ENCODE measurements at regions not wholly inside any gene's neighbourhood (a gene's known extent, or its start where the extent isn't known, plus 50 kb on each side); places are given as distances from the start of the nearest gene placed in this dataset.

- no peak for DNase-seq (ENCODE audit: low read depth)
- TF ChIP-seq CTCF (IDR thresholded peaks at IDR 0.05; ENCODE audit: control insufficient read depth, insufficient read depth, low read depth, low read length, missing control alignments) = no peak
- H3K4me3 ChIP-seq (ENCODE audit: control insufficient read depth, low read depth, low read length) = no peak overlapping the region
Measured at GRCh38 chr6:154916857-154917256, 78.3 kb upstream of the TIAM2 start.

GRCh38 chr6:154917941-154918340 is 77.2 kb upstream of the TIAM2 start:
- H3K4me3 ChIP-seq (ENCODE audit: control insufficient read depth, low read depth, low read length) = no peak overlapping the region
- TF ChIP-seq CTCF (IDR thresholded peaks at IDR 0.05; ENCODE audit: control insufficient read depth, insufficient read depth, low read depth, low read length, missing control alignments) = no peak
- DNase-seq (ENCODE audit: low read depth) = no peak

DNA sequence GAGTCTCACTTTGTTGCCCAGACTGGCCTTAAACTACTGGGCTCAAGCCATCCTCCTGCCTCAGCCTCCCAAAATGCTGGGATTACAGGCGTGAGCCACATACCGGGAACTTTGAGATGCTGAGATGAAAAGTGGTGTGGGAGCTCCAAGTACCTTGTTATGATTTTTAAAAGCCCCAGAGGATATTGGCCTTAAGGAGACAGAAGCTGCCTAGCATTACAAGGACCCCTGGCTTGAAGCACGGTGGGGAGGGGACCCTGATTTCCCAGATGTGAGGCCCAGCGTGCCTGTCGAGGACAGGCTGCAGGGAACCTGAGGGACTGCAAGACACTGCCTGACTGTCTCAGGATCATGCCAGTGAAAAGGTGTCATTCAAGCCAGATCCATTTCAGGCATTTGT is 75.3 kb upstream of the TIAM2 start:
- TF ChIP-seq CTCF (IDR thresholded peaks at IDR 0.05; ENCODE audit: control insufficient read depth, insufficient read depth, low read depth, low read length, missing control alignments) = no peak
- H3K4me3 ChIP-seq (ENCODE audit: control insufficient read depth, low read depth, low read length) = no peak overlapping the region
- no peak for DNase-seq (ENCODE audit: low read depth)

DNA sequence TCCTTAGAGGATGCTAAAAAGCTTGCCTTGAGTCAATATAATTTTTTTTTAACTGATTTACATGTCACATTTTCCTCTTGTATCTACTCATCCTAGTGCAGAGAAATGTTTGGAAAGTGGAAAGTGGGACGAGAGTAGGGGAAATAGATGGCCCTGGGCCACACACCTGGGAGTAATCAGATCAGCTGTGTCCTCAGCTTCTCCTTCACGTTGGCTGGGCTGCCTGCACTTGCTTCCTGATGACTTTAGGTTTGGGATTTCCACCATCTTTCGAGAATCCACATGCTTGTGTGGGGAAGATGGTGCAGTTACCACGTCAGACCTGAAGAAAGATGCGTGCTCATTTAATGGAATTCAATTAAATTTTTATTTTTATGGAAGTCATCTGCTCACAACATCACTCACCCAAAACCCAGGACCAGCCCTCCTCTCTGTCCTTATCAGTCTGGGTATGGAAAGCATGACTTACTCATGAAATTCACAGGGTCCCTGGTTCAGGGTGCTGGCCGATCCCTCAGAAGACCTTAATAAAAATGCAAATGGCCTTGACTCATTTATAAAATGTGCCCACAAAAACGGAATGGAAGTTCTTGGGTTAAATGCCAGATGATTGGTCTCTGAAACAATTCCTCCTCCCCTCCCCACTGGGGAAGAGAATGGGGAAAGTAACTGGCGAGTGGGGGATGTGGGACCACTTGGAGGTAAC is 74.5 kb upstream of the TIAM2 start:
- TF ChIP-seq CTCF (IDR thresholded peaks at IDR 0.05; ENCODE audit: control insufficient read depth, insufficient read depth, low read depth, low read length, missing control alignments) = no peak
- H3K4me3 ChIP-seq (ENCODE audit: control insufficient read depth, low read depth, low read length) = no peak overlapping the region
- DNase-seq (ENCODE audit: low read depth) = peak; percentile 77

GRCh38 chr6:154921482-154921881 is 73.6 kb upstream of the TIAM2 start:
- no peak for DNase-seq (ENCODE audit: low read depth)
- H3K4me3 ChIP-seq (ENCODE audit: control insufficient read depth, low read depth, low read length) = no peak overlapping the region
- no peak for TF ChIP-seq CTCF (IDR thresholded peaks at IDR 0.05; ENCODE audit: control insufficient read depth, insufficient read depth, low read depth, low read length, missing control alignments)

DNA sequence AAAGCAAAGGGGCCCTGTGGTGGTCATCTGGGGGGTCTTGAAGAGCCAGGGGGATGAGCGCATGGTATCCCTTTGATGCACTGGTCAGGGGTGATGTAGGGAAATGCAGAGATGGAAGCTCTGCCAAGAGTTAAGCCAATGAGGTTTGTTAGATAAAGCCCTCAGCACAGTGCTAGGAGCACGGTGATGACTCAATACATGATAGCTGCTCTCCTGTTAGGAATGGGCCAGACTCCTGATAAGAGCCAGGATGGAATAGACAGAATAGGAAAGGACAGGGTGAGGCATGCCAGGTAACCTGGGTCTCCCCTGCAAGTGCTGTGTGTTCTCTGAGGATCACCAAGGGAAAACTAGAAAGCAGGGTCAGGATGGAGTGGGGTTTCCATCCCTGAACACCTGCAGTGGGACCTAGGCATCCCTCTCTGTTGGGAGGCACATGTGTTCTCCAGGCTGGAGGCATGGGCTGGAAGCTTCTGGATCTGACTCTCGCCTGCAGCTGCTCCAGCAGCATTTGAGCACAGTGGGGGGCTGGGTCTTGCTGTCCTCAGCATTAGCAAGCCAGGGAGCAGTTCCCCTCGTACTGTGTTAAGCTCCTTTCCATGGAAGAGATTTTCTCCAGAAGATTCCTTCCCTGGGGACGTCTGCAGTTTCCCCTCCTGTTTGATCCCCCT is 71.8 kb upstream of the TIAM2 start:
- no peak for DNase-seq (ENCODE audit: low read depth)
- TF ChIP-seq CTCF (IDR thresholded peaks at IDR 0.05; ENCODE audit: control insufficient read depth, insufficient read depth, low read depth, low read length, missing control alignments) = no peak
- no peak overlapping the region for H3K4me3 ChIP-seq (ENCODE audit: control insufficient read depth, low read depth, low read length)
